Activated CD8-positive, alpha-beta memory T cell treated with anti-CD3 and anti-CD28 coated beads for 48 hours (primary cell): ENCODE measurements at regions not wholly inside any gene's neighbourhood (a gene's known extent, or its start where the extent isn't known, plus 50 kb on each side); places are given as distances from the start of the nearest gene placed in this dataset.

ENCODE experiments used
- DNase-seq, 3 experiments: peaks; one replicate each; pipeline ENCODE4 v3.0.0-alpha.2; 2020; ENCODE audit warnings: low read depth in 2 of 3, low spot score in 2 of 3

DNA sequence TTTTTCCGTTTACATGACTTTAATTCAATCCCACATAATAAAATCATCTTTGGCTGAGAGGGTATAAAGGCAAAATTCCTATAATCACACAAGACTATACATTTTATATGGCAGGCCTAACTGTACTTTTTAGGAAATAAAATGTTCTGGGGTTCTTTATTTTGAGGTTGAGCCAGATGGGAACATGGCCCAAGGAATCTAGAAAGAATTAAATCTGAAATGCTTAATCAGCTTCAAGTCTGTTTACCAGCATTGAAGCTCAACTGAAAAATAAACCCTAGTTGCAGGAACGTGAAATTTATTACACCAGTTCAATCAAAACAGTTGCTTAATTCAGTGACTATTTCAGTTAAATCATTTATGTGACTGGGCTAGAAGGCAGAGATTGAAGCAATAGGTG is 191.0 kb upstream of the BTG1 start:
- no peak for DNase-seq

GRCh38 chr12:92335831-92336230 is 190.2 kb upstream of the BTG1 start:
- no peak for DNase-seq

DNA sequence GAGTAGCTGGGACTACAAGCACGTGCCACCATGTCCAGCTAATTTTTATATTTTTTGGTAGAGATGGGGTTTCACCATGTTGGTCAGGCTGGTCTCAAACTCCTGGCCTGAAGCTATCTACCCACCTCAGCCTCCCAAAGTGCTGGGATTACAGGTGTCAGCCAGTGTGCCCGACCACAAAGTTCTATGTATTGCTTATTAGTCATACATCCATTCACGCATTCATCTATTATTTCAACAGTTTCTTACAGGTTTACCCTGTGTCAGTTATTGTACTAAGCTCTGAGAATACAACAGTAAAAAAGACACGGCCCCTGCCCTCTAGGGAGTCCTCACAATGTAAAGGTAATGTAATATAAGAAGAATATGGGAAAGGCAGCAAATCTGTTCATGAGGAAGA is 188.9 kb upstream of the BTG1 start:
- DNase-seq: no peak

- DNase-seq: no peak
Measured at GRCh38 chr12:92332552-92332951, 186.9 kb upstream of the BTG1 start.

DNA sequence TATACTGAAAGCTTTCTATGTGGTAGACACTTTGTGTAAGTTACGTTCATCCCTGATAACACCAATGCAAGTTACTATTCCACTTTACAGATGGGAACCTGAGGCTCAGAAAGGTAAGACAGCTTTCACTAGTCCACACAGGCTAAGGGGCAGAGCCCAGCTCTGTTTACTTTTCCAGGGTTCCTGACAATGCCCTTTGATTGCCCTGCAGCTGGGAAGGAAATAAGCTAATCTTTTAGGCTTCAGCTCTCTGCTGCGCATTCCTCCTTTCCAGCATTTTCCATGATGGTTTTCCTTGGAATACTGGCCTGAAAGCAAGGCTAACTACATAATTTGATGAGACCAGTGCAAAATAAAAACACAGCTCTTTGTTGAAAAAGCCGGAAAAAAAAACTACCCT is 185.7 kb upstream of the BTG1 start:
- DNase-seq: no peak

DNA sequence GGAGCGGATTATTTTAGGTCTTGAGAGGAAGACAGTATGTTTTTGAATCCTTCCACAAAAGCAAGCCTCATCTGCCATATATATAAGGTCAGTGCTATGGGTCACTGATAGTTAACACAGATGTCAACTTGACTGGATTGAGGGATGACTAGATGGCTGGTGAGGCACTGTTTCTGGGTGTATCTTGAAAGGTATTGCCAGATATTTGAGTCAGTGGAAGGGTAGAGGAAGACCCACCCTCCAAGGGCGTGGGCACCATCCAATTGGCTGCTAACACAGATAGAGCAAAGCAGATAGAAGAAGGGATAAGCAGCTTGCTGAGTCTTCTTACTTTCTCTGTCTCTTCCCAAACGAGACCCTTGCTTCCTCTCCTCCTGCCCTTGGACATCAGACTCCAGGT is 185.0 kb upstream of the BTG1 start:
- no peak for DNase-seq

- no peak for DNase-seq
Measured at GRCh38 chr12:92326877-92327276, 181.2 kb upstream of the BTG1 start.

DNA sequence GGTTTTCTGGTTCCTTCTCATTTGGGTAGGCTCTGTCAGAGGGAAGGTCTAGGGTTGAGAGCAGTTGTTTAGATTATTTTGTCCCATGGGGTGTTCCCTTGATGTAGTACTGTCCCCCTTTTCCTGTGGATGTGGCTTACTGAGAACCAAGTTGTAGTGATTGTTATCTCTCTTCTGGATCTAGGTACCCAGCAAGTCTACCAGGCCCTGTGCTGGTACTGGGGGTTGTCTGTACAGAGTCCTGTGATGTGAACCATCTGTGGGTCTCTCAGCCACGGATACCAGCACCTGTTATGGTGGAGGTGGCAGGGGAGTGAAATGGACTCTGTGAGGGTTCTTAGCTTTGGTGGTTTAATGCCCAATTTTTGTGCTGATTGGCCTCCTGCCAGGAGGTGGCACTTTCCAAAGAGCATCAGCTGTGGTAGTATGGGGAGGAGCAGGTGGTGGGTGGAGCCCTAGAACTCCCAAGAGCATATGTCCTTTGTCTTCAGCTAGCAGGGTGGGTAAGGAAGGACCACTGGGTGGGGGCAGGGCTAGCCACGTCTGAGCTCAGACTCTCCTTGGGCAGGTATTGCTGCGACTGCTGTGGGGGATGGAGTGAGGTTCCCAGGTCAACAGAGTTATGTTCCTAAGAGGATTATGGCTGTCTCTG is 179.3 kb upstream of the BTG1 start:
- no peak for DNase-seq

- no peak for DNase-seq
Measured at GRCh38 chr12:92312463-92312964, 166.9 kb upstream of the BTG1 start.

GRCh38 chr12:92304371-92305055 is 158.9 kb upstream of the BTG1 start:
- DNase-seq: no peak

GRCh38 chr12:92302041-92302829 is 156.6 kb upstream of the BTG1 start:
- DNase-seq: no peak

DNA sequence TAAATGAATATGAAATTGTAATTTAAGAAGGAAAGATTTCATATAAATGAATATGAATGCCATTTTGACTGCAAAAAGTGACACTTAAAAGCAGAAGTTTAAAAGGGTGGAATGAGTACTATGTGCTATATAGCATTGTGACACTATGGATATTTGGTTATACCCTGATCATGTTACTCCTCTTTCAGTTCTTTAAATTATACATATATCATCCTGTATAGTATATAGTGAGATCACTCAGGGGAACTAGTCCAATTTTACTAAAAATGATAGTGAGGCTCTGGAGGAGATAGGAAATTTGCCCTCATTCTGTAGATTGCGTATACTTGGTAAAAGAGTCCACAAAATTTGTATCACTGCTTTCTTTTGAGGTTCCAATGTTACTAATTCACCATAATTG is 155.7 kb upstream of the BTG1 start:
- no peak for DNase-seq

GRCh38 chr12:92300777-92301176 is 155.1 kb upstream of the BTG1 start:
- DNase-seq: no peak

- no peak for DNase-seq
Measured at GRCh38 chr12:92299744-92300143, 154.1 kb upstream of the BTG1 start.

- no peak for DNase-seq
Measured at GRCh38 chr12:92299344-92299743, 153.7 kb upstream of the BTG1 start.

- no peak for DNase-seq
Measured at GRCh38 chr12:92297932-92298696, 152.5 kb upstream of the BTG1 start.

- no peak for DNase-seq
Measured at GRCh38 chr12:92297405-92297804, 151.8 kb upstream of the BTG1 start.

DNA sequence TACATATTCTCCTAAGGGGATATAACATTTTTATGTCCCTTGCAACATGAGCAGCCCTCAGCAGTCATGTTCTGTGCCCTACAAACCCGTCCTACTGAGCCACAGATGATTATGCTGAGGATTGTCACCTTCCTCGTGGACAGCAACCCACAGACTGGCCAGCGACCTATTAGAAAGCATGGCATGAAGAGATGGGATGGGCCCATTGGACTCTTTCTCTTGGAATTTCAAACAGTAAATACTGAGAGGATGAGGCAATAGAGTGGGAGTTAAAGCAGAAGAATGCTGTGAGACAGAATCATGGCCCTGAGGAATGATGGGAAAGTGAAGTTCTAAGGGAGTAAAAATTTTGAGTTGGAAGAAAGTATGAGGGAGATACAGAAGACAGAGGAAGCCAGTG is 149.9 kb upstream of the BTG1 start:
- no peak for DNase-seq

DNA sequence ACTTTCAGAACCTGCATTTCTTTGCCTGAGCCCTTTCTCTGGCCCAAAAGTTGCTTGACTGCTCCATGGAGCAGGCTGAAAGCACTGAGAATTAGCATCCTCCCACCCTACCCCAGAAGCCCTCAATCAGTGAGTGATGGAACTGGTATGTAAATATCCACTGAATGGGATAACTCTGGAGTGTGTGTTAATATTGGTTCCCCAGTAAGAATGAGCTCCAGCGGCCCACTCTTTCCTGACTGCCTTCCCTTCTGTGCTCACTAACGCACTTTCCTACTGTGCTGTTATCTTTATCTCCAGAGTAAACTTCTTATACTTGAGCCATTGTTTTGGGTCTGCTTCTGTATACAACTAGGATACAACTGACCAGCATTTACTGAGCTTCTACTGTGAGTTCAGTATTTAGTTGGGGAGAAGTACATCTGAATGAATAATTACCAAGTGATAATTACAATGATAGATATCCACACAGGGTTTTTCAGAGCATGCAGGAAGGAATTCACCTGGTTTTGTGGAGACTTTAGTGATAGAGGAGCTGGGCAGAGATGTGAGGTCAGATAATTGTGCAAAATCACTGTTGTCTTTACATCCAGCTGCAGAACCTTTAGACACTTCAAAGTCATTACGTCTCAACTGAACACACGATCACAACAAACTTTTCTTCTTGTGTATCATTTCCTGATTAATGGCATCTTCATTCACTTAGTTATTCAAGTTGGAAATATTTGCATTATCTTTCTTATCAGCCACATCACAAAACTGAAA is 149.2 kb upstream of the BTG1 start:
- no peak for DNase-seq

- no peak for DNase-seq
Measured at GRCh38 chr12:92292016-92292415, 146.4 kb upstream of the BTG1 start.

DNA sequence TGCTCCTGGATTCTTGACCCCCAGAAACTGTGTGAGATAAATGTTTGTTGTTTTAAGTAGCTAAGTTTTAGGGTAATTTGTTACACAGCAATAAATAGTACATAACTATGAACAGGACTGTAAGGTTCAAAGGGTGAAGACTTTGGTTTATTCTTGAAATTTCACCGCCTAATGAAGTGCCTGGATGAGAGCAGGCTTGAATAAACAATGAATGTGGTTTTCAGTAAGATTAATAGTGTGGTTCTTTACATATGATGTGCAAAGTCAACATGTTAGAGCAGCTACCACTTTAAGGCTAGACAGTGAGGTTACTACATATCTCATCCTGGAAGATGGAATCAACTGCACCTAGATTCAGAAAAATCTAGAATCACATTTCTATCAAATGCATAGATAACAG is 145.2 kb upstream of the BTG1 start:
- no peak for DNase-seq
